ENCODE measurements at regions not wholly inside any gene's neighbourhood (a gene's known extent, or its start where the extent isn't known, plus 50 kb on each side); places are given as distances from the start of the nearest gene placed in this dataset.

DNA sequence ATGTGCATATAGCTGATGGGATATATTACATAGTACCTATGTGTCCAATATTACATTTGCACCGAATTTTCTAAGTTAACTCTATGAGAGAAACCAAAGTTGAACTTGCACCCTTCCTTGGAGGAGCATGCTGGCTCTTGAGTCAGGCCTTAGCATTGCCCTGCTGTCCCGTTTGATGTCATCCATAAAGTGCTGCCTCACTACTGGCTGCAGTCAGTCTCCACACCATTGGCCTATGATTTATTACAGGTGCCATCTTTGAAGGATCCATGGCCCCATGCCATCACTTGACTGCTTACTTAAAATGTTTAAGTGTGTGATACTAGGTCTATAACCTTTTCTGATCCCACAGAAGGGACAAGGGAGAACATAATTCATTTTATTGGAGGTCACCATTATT lies 249.3 kb upstream of the RBBP8 start:
- TF ChIP-seq YY1 (IDR thresholded peaks at IDR 0.05; ENCODE audit: low read depth, low read length) (no peak), FOXM1 (IDR thresholded peaks at IDR 0.05; ENCODE audit: low read depth, low read length) (no peak), KDM1A (IDR thresholded peaks at IDR 0.05; ENCODE audit: borderline replicate concordance) (no peak), CHD2 (IDR thresholded peaks at IDR 0.05; ENCODE audit: borderline replicate concordance, low read depth, low read length) (no peak), ATF7 (IDR thresholded peaks at IDR 0.05; ENCODE audit: low read depth) (no peak), TAF1 (IDR thresholded peaks at IDR 0.05; ENCODE audit: borderline replicate concordance, low read depth, low read length) (no peak), EZH2 (IDR thresholded peaks at IDR 0.05; ENCODE audit: borderline replicate concordance, control insufficient read depth, low read depth, low read length) (no peak), SUZ12 (IDR thresholded peaks at IDR 0.05; ENCODE audit: unreplicated experiment) (no peak)
- TF ChIP-seq, protein P1, sequence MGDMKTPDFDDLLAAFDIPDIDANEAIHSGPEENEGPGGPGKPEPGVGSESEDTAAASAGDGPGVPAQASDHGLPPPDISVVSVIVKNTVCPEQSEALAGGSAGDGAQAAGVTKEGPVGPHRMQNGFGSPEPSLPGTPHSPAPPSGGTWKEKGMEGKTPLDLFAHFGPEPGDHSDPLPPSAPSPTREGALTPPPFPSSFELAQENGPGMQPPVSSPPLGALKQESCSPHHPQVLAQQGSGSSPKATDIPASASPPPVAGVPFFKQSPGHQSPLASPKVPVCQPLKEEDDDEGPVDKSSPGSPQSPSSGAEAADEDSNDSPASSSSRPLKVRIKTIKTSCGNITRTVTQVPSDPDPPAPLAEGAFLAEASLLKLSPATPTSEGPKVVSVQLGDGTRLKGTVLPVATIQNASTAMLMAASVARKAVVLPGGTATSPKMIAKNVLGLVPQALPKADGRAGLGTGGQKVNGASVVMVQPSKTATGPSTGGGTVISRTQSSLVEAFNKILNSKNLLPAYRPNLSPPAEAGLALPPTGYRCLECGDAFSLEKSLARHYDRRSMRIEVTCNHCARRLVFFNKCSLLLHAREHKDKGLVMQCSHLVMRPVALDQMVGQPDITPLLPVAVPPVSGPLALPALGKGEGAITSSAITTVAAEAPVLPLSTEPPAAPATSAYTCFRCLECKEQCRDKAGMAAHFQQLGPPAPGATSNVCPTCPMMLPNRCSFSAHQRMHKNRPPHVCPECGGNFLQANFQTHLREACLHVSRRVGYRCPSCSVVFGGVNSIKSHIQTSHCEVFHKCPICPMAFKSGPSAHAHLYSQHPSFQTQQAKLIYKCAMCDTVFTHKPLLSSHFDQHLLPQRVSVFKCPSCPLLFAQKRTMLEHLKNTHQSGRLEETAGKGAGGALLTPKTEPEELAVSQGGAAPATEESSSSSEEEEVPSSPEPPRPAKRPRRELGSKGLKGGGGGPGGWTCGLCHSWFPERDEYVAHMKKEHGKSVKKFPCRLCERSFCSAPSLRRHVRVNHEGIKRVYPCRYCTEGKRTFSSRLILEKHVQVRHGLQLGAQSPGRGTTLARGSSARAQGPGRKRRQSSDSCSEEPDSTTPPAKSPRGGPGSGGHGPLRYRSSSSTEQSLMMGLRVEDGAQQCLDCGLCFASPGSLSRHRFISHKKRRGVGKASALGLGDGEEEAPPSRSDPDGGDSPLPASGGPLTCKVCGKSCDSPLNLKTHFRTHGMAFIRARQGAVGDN (IDR thresholded peaks at IDR 0.05): no peak
- TF ChIP-seq, protein P2, sequence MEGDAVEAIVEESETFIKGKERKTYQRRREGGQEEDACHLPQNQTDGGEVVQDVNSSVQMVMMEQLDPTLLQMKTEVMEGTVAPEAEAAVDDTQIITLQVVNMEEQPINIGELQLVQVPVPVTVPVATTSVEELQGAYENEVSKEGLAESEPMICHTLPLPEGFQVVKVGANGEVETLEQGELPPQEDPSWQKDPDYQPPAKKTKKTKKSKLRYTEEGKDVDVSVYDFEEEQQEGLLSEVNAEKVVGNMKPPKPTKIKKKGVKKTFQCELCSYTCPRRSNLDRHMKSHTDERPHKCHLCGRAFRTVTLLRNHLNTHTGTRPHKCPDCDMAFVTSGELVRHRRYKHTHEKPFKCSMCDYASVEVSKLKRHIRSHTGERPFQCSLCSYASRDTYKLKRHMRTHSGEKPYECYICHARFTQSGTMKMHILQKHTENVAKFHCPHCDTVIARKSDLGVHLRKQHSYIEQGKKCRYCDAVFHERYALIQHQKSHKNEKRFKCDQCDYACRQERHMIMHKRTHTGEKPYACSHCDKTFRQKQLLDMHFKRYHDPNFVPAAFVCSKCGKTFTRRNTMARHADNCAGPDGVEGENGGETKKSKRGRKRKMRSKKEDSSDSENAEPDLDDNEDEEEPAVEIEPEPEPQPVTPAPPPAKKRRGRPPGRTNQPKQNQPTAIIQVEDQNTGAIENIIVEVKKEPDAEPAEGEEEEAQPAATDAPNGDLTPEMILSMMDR (IDR thresholded peaks at IDR 0.05 in 2 of 3, conservative IDR thresholded peaks at IDR 0.05 in 1 of 3; ENCODE audit: control insufficient read depth in 2 of 3, extremely low read depth in 1 of 3, insufficient read depth in 1 of 3, low read depth in 3 of 3, low read length in 3 of 3): no peak
- TF ChIP-seq, protein P3, sequence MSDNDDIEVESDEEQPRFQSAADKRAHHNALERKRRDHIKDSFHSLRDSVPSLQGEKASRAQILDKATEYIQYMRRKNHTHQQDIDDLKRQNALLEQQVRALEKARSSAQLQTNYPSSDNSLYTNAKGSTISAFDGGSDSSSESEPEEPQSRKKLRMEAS (IDR thresholded peaks at IDR 0.05; ENCODE audit: low read depth, low read length): no peak

Data from GM12878 (cell line).